HG02759 (cell line): ENCODE measurements at regions not wholly inside any gene's neighbourhood (a gene's known extent, or its start where the extent isn't known, plus 50 kb on each side); places are given as distances from the start of the nearest gene placed in this dataset.

Experiments
- ATAC-seq: cut with Tn5 transposase; IDR thresholded peaks from one replicate; pipeline ENCODE4 v1.9.1; 2021; ENCODE audit warnings: mild to moderate bottlenecking, moderate library complexity; ENCODE audit not compliant: unreplicated experiment

DNA sequence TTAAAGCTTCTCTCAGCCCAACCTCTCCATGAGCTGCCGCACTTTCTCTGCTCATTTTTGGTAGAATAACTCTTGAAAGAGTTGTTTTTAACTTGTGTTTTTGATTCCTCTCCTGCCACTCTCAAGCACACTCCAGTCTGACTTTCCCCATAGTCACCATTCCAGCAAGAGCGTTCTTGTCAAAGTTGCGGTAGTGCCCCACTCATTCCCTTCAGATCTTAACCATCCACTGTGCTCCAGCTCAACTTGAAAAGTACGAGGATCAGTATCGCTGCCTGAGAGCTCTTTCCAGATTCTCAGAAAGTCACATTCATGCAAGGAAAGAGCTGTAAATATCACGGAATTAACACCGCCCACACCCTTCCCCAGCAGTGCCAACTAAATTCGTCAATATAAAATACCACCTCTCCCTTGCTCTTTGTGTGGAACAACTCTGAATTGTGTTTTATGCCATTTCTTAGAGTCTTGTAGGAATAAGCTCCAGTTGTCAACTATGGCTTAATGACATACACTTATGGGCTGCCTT, 59.7 kb upstream of the IL15 start:
- no peak for ATAC-seq

DNA sequence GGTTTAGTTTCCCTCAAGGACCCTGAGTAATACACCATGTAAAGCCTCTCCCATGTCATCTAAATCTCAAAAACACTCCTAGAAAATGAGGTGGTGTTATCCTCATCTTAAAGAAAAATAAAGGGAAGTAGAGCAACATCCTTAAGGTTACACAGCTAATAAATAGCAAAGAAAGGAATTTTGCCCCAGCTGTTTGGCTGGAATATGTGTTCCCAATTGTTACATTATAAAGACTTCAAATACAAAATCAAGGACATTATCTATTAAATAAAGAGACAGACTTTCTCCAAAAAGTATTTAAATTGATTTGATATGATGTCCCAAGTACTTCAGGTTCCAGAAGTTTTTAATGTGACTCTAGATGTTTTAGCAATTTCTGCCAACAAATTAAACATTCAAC, 57.9 kb upstream of the IL15 start:
- no peak for ATAC-seq

DNA sequence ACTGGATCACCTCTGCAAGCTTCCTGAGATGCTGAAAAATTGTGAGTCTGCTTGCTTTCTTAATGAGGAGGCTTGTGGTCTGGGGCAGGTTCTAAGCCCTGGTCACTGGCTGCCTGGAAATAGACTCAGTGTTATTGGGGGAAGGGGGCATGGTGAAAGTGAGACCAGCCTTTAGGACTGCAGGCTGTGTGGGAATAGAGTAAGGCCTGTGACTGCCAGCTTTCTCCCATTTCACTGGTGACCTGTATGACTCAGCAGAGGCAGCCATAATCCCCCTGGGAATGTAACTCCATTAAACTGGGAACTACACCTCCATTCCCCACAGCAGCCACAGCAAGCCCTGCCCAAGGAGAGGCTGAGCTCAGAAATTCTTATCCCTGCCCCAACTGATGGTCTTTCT, 55.9 kb upstream of the IL15 start:
- no peak for ATAC-seq
